ENCODE measurements at regions not wholly inside any gene's neighbourhood (a gene's known extent, or its start where the extent isn't known, plus 50 kb on each side); places are given as distances from the start of the nearest gene placed in this dataset.

GRCh38 chr3:10745392-10745791 lies 70.6 kb upstream of the SLC6A11 start:
- TF ChIP-seq CTCF (conservative IDR thresholded peaks at IDR 0.05; ENCODE audit: low read depth in 2 of 2), result no peak
- no peak for TF ChIP-seq POLR2AphosphoS5 (IDR thresholded peaks at IDR 0.05; ENCODE audit: low read depth)
- no peak for TF ChIP-seq EZH2 (IDR thresholded peaks at IDR 0.05; ENCODE audit: low read depth, unreplicated experiment)
- TF ChIP-seq NANOG (IDR thresholded peaks at IDR 0.05; ENCODE audit: borderline replicate concordance), result no peak
- no peak for TF ChIP-seq ZNF114 (CRISPR knock-in tag; IDR thresholded peaks at IDR 0.05)
- TF ChIP-seq EZH2phosphoT487 (IDR thresholded peaks at IDR 0.05; ENCODE audit: unreplicated experiment), result no peak
- TF ChIP-seq, protein P1, sequence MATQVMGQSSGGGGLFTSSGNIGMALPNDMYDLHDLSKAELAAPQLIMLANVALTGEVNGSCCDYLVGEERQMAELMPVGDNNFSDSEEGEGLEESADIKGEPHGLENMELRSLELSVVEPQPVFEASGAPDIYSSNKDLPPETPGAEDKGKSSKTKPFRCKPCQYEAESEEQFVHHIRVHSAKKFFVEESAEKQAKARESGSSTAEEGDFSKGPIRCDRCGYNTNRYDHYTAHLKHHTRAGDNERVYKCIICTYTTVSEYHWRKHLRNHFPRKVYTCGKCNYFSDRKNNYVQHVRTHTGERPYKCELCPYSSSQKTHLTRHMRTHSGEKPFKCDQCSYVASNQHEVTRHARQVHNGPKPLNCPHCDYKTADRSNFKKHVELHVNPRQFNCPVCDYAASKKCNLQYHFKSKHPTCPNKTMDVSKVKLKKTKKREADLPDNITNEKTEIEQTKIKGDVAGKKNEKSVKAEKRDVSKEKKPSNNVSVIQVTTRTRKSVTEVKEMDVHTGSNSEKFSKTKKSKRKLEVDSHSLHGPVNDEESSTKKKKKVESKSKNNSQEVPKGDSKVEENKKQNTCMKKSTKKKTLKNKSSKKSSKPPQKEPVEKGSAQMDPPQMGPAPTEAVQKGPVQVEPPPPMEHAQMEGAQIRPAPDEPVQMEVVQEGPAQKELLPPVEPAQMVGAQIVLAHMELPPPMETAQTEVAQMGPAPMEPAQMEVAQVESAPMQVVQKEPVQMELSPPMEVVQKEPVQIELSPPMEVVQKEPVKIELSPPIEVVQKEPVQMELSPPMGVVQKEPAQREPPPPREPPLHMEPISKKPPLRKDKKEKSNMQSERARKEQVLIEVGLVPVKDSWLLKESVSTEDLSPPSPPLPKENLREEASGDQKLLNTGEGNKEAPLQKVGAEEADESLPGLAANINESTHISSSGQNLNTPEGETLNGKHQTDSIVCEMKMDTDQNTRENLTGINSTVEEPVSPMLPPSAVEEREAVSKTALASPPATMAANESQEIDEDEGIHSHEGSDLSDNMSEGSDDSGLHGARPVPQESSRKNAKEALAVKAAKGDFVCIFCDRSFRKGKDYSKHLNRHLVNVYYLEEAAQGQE (IDR thresholded peaks at IDR 0.05; ENCODE audit: unreplicated experiment), result no peak
